ENCODE measurements at regions not wholly inside any gene's neighbourhood (a gene's known extent, or its start where the extent isn't known, plus 50 kb on each side); places are given as distances from the start of the nearest gene placed in this dataset.
"Not testable (repeated sequence)": the region's sequence is repeated elsewhere in the genome, so short reads cannot be mapped to it uniquely, and the experiment has no call there.

- no peak for DNase-seq
Observed at GRCh38 chr3:72086743-72087087, 301.8 kb upstream of the PROK2 start.

GRCh38 chr3:72086042-72086742 lies 301.2 kb upstream of the PROK2 start:
- no peak for DNase-seq

- DNase-seq, result no peak
Observed at GRCh38 chr3:72085036-72085435, 300.1 kb upstream of the PROK2 start.

GRCh38 chr3:72082776-72083462 lies 298.0 kb upstream of the PROK2 start:
- DNase-seq, result no peak

GRCh38 chr3:72082186-72082715 lies 297.3 kb upstream of the PROK2 start:
- DNase-seq, result no peak

GRCh38 chr3:72081471-72082185 lies 296.7 kb upstream of the PROK2 start:
- no peak for DNase-seq

- DNase-seq, result no peak
Observed at GRCh38 chr3:72080800-72081199, 295.9 kb upstream of the PROK2 start.

GRCh38 chr3:72080095-72080494 lies 295.1 kb upstream of the PROK2 start:
- DNase-seq, result no peak

- DNase-seq, result no peak
Observed at GRCh38 chr3:72079369-72079872, 294.5 kb upstream of the PROK2 start.

GRCh38 chr3:72078676-72079368 lies 293.9 kb upstream of the PROK2 start:
- no peak for DNase-seq

- DNase-seq, result no peak
Observed at GRCh38 chr3:72077473-72078259, 292.7 kb upstream of the PROK2 start.

GRCh38 chr3:72075848-72076247 lies 290.9 kb upstream of the PROK2 start:
- DNase-seq, result not testable (repeated sequence)

- DNase-seq, result no peak
Observed at GRCh38 chr3:72071624-72072023, 286.7 kb upstream of the PROK2 start.

GRCh38 chr3:72070005-72070404 lies 285.1 kb upstream of the PROK2 start:
- DNase-seq, result no peak

- DNase-seq, result no peak
Observed at GRCh38 chr3:72069543-72069942, 284.6 kb upstream of the PROK2 start.

- no peak for DNase-seq
Observed at GRCh38 chr3:72068621-72069020, 283.7 kb upstream of the PROK2 start.

- DNase-seq, result no peak
Observed at GRCh38 chr3:72067721-72068120, 282.8 kb upstream of the PROK2 start.

GRCh38 chr3:72065872-72066641 lies 281.1 kb upstream of the PROK2 start:
- no peak for DNase-seq

- DNase-seq, result no peak
Observed at GRCh38 chr3:72065236-72065635, 280.3 kb upstream of the PROK2 start.

- DNase-seq, result not testable (repeated sequence)
Observed at GRCh38 chr3:72064727-72065126, 279.8 kb upstream of the PROK2 start.

- DNase-seq, result no peak
Observed at GRCh38 chr3:72062017-72062416, 277.1 kb upstream of the PROK2 start.
